Small intestine (tissue), 7 donors: ENCODE measurements at regions not wholly inside any gene's neighbourhood (a gene's known extent, or its start where the extent isn't known, plus 50 kb on each side); places are given as distances from the start of the nearest gene placed in this dataset.

ENCODE experiments used
- DNase-seq, 2 donors: peaks; one replicate each; pipeline versions ENCODE4 v3.0.0 to v3.0.0-alpha.2; 2013
- FAIRE-seq: peaks from 2 replicates; lab custom pipeline; 2012; peaks lifted over from hg19 to GRCh38; lab: Jason Lieb, UNC
- H3K27ac ChIP-seq, 3 donors: one replicate each; pipeline ENCODE4 v1.5.1; 2013; ENCODE audit warnings: low read length in 2 of 3, mild to moderate bottlenecking in 2 of 3, control low read depth in 1 of 3, inconsistent platforms in 1 of 3, low read depth in 1 of 3, moderate library complexity in 1 of 3
- H3K27me3 ChIP-seq, 3 donors: one replicate each; pipeline ENCODE4 v1.6.1; 2013; ENCODE audit warnings: low read length in 3 of 3, inconsistent platforms in 1 of 3; ENCODE audit not compliant: control insufficient read depth in 3 of 3, insufficient read depth in 3 of 3
- H3K36me3 ChIP-seq, 3 donors: one replicate each; pipeline ENCODE4 v1.6.1; 2013; ENCODE audit warnings: low read length in 3 of 3, inconsistent platforms in 1 of 3, low read depth in 1 of 3, mild to moderate bottlenecking in 1 of 3, moderate library complexity in 1 of 3; ENCODE audit not compliant: control insufficient read depth in 3 of 3, insufficient read depth in 2 of 3
- H3K4me1 ChIP-seq, 3 donors: one replicate each; pipeline ENCODE4 v1.6.1; 2013; ENCODE audit warnings: low read length in 2 of 3, inconsistent platforms in 1 of 3, low read depth in 1 of 3, mild to moderate bottlenecking in 1 of 3, moderate library complexity in 1 of 3; ENCODE audit not compliant: control insufficient read depth in 3 of 3, insufficient read depth in 2 of 3
- H3K4me3 ChIP-seq, 3 donors: one replicate each; pipeline ENCODE4 v1.5.1; 2013; ENCODE audit warnings: low read length in 3 of 3, control low read depth in 1 of 3, inconsistent platforms in 1 of 3, low read depth in 1 of 3, mild to moderate bottlenecking in 1 of 3, moderate library complexity in 1 of 3
- H3K9me3 ChIP-seq, 2 donors: one replicate each; pipeline ENCODE4 v1.6.1; 2013; ENCODE audit warnings: low read depth in 1 of 2, low read length in 1 of 2; ENCODE audit not compliant: control insufficient read depth in 2 of 2, insufficient read depth in 1 of 2
- WGBS, 3 donors: extraction: QIAGEN DNeasy Blood & Tissue Kit; methylation state at CpG; one replicate each; pipeline ENCODE4 v1.1.7; 2013; 5-methylcytosine and 5-hydroxymethylcytosine counted together
- donor health status: healthy with polysubstance abuse.
- donor health status: control.
- donor health status: control.
- donor health status: Bipolar disorder and iron deficiency.
- donor health status: healthy.

DNA sequence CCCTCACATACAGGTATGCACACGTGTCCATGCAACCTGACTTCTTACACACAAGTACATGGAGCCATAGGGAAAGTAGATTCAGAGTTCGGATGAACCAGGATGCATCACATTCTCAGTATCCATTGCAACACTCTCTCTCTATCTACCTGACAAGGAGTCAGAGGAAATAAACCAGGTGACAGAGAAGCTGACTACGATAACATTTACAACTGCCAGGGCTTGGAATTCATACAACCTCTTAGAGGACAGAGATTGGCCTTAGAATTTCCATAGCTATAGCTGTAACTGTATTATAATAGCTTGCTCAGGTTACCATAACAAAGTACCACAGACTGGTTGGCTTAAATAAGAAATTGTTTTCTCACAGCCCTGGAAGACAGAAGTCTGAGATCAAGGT is 116.9 kb upstream of the PALMD start:
- no peaks in the 10 kb centered on the region for H3K4me1 ChIP-seq
- no peaks in the 10 kb centered on the region for H3K27me3 ChIP-seq
- no peak for FAIRE-seq
- no peak overlapping the region for H3K27ac ChIP-seq
- WGBS, 3 donors = 50 to 75% (median 57%) methylated on average over 3 of the region's 3 CpGs
- DNase-seq = no peak
- H3K36me3 ChIP-seq = no peaks in the 10 kb centered on the region
- H3K4me3 ChIP-seq = no peak overlapping the region
- no peaks in the 10 kb centered on the region for H3K9me3 ChIP-seq

DNA sequence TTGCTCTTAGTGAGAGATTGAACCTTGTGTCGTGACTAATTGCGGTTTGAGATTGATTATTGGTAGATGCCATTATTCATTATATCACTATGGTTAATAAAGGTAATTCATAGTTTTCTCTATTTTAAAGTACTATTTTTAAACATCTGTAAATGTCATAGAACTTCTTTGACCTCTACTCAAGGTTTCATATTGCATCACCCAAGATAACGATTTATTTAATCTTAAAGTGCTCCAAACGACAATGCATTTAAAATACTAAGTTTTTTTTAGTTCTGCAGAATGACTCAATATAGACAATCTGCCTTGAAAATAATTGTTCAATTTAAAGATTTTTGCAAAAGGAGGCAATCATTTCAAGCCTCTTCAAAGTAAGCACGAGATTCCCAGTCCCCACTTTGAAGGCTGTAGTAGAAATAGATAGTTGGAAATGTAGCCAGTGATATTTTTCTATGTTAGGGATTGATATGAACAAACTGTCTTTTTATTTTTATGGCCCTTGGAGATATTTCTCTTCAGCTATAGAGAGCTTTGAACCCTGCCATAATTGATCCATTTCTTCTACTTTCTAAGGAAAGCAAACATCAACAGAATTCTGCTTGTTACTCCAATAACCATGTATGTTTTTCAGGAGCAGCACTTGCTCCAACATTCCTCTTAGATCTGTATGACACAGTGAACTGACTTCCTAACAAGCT is 114.2 kb upstream of the PALMD start:
- no peaks in the 10 kb centered on the region for H3K27me3 ChIP-seq
- DNase-seq = no peak
- H3K36me3 ChIP-seq = no peaks in the 10 kb centered on the region
- 28 to 65% (median 31%) methylated on average over 5 of the region's 5 CpGs for WGBS, 3 donors
- no peak for FAIRE-seq
- no peak overlapping the region for H3K27ac ChIP-seq
- no peak overlapping the region for H3K4me3 ChIP-seq
- H3K9me3 ChIP-seq = no peaks in the 10 kb centered on the region
- no peaks in the 10 kb centered on the region for H3K4me1 ChIP-seq

DNA sequence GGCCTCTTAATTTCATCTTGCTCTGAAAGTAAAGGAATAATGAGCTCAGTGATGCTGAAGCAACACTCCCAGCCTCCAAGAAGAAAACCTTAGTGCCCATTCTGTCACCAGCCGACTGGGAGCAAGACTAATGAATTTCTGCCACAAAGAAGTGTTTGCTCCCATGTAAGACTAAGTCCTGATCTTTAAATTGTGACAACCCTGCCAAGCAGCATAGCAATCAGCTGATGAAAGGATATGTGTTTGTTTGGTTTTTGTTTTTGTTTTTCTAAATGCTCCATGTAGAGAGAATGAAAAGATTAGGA is 113.7 kb upstream of the PALMD start:
- H3K27ac ChIP-seq = no peak overlapping the region
- DNase-seq (no peak), FAIRE-seq (no peak)
- H3K4me1 ChIP-seq = no peaks in the 10 kb centered on the region
- H3K36me3 ChIP-seq = no peaks in the 10 kb centered on the region
- WGBS, 3 donors = 38 to 61% (median 42%) methylated on average over 1 of the region's 1 CpG
- H3K9me3 ChIP-seq = no peaks in the 10 kb centered on the region
- no peaks in the 10 kb centered on the region for H3K27me3 ChIP-seq
- H3K4me3 ChIP-seq = no peak overlapping the region

DNA sequence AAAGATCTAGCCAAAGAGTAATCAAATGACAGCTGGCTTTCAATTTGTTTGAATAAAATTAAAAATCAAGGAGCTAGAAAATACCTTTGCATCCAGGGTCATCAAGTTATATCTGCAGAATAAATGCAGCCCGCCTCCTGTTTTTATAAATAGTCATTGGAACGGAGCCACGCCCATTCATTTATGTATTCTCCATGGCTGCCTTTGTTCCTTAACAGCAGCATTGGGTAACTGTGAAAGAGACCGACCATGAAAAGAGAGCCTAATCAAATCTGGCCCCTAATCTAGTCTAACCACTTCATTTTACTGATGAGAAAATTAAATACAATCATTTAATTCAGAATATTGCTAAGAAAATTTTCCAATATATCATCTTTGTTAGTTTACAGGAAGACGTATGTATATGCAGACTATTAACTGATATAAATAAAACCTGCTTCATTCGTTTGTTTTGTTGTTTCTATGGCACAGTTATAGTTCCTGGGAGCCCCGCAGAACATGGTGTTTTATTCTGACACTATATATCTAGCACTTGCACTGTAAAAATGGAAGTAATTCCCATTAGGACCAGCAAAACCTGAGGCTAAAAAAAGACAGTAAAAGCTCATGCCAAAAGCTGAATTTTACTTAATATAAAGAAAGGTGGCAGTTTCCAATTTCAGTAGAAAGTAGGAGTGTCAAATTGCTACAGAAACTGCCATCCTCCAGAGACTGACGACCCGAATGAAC is 111.8 kb upstream of the PALMD start:
- Histone ChIP-seq H3K27me3 (no peaks in the 10 kb centered on the region), H3K36me3 (no peaks in the 10 kb centered on the region), H3K9me3 (no peaks in the 10 kb centered on the region), H3K4me1 (no peaks in the 10 kb centered on the region), H3K27ac (no peak overlapping the region), H3K4me3 (no peak overlapping the region)
- FAIRE-seq = no peak
- no peak for DNase-seq
- 35 to 52% (median 47%) methylated on average over 9 of the region's 9 CpGs for WGBS, 3 donors

DNA sequence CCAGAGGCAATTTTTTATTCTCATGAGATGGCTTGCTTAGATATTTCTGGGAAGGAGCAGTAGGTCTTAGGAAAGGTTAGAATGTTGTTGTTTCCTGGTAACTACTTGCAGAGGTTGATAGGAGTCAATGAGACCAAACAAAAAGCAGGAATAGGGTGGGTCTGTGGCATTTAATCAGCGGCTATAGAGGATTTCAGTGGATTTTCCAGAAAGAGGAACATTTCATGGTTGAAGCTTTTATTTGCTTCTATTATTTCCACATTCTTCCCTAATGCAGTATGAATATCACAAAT is 111.3 kb upstream of the PALMD start:
- Histone ChIP-seq H3K9me3 (no peaks in the 10 kb centered on the region), H3K36me3 (no peaks in the 10 kb centered on the region), H3K27me3 (no peaks in the 10 kb centered on the region), H3K27ac (no peak overlapping the region), H3K4me1 (no peaks in the 10 kb centered on the region), H3K4me3 (no peak overlapping the region)
- DNase-seq (no peak), FAIRE-seq (no peak)
- 10 to 41% (median 35%) methylated on average over 1 of the region's 1 CpG for WGBS, 3 donors

DNA sequence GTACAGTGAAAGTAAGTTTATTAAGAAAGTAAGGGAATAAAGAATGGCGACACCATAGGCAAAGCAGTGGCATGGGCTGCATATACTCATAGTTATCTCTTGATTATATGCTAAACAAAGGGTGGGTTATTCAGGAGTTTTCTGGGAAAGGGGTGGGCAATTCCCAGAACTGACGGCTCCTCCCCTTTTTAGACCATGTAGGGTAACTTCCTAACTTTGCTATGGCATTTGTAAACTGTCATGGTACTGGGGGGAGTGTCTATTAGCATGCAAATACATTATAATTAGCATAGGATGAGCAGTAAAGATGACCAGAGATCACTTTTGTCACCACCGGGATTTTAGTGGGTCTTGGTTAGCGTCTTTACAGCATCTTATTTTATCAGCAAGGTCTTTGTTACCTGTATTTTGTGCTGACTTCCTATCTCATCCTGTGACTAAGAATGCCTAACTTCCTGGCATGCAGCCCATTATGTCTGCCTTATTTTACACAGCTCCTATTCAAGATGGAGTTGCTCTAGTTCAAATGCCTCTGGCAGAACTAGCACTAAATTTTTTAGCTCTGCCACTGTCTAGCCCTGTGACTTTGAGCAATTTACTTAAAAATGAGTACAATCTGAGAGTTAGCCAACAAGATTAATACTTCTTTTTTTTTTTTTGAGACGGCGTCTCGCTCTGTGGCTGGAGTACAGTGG is 110.3 kb upstream of the PALMD start:
- H3K27me3 ChIP-seq = no peaks in the 10 kb centered on the region
- no peaks in the 10 kb centered on the region for H3K4me1 ChIP-seq
- no peaks in the 10 kb centered on the region for H3K9me3 ChIP-seq
- WGBS, 3 donors = 77 to 85% (median 79%) methylated on average over 7 of the region's 7 CpGs
- H3K27ac ChIP-seq = no peak overlapping the region
- DNase-seq (no peak), FAIRE-seq (no peak)
- no peaks in the 10 kb centered on the region for H3K36me3 ChIP-seq
- H3K4me3 ChIP-seq = no peak overlapping the region

DNA sequence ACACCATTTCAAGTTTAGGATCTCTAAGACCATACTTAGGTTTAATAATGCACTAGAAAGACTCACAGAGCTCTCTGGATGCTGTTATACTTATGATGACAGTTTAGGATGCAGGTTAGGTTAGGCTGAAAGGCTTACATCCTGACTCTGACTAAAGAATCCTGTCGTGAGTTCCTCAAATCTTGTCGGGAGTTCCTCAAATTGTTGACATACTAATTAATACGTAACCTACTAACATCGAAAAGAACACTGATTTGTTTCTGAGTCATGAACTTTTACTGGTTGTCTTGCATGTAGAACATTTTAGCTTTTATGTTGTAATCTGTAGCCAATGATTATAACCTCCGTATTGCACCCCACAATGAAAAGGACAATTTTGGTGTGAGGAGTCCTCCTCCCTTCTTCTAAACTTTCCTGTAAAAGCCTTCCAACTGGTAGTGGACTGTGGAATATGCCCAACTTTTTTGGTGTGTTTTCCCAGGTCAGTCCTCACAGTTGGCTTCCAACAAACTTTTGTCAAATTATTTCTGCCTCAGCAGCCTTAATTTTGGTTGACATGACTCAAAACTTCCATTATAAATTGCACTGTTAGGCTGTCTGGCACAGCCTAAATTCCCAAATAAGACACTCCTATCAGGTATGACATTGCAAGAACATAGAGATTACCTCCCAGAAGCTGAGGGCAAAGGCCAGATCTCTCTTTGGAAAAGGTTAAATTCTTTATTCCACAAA is 107.9 kb upstream of the PALMD start:
- H3K27ac ChIP-seq = no peak overlapping the region
- H3K36me3 ChIP-seq = no peaks in the 10 kb centered on the region
- 30 to 59% (median 49%) methylated on average over 5 of the region's 5 CpGs for WGBS, 3 donors
- H3K4me1 ChIP-seq = no peaks in the 10 kb centered on the region
- DNase-seq (no peak), FAIRE-seq (no peak)
- no peaks in the 10 kb centered on the region for H3K9me3 ChIP-seq
- H3K27me3 ChIP-seq = no peaks in the 10 kb centered on the region
- H3K4me3 ChIP-seq = no peak overlapping the region

DNA sequence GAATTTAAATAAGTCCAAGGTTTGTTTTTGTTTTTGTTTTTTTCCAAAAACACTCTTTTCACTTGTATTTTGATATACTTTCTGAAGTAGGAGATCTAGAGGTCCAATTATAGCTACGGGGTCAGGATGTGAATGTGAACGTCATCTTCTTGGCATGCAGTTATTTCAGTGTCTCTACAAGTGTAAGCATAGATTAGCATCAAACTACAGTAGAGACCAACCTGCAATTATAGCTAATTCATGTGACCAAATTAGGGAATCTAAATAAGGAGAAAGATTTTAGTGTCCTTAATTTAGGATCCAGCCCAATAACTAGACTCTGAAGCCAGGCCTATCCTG is 107.3 kb upstream of the PALMD start:
- Histone ChIP-seq H3K27ac (no peak overlapping the region), H3K27me3 (no peaks in the 10 kb centered on the region), H3K4me3 (no peak overlapping the region), H3K36me3 (no peaks in the 10 kb centered on the region), H3K4me1 (no peaks in the 10 kb centered on the region), H3K9me3 (no peaks in the 10 kb centered on the region)
- no peak for DNase-seq
- no peak for FAIRE-seq
- WGBS, 3 donors = 71 to 90% (median 85%) methylated on average over 2 of the region's 2 CpGs
